ENCODE measurements at regions not wholly inside any gene's neighbourhood (a gene's known extent, or its start where the extent isn't known, plus 50 kb on each side); places are given as distances from the start of the nearest gene placed in this dataset.

- DNase-seq (ENCODE audit: low spot score), result no peak
These were observed 168.6 kb downstream of the TRIM33 start for GRCh38 chr1:114342376-114342775.

GRCh38 chr1:114341856-114342255, 169.1 kb downstream of the TRIM33 start:
- DNase-seq (ENCODE audit: low spot score), result no peak
- no peak for ATAC-seq

More at GRCh38 chr1:114342376-114342775, 168.6 kb downstream of the TRIM33 start:
- ATAC-seq, result no peak

GRCh38 chr1:114341299-114341698, 169.7 kb downstream of the TRIM33 start:
- ATAC-seq (no peak), DNase-seq (ENCODE audit: low spot score) (no peak)

- ATAC-seq, result no peak
- no peak for DNase-seq (ENCODE audit: low spot score)
These were observed 170.1 kb downstream of the TRIM33 start for GRCh38 chr1:114340892-114341291.

DNA sequence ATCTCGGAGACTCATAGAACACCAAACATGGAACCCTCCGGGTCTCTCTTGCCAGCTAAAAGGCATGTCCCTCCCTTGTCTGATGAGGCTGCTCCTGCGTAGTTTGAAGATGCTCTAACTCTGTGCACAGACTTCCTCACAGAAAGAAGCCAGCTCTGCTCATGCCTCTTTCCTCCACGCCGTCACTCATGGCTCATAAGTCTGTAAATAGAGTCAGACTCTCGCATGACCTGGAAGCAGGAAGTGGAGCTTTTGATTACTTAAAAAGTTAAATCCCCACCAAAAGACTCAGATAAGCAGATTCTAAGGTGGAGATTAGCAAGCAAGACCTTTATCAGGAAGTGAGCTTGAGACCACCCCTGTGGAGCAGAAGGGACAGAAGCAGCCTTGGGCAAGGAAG, 171.6 kb downstream of the TRIM33 start:
- DNase-seq (ENCODE audit: low spot score), result no peak
- no peak for ATAC-seq

DNA sequence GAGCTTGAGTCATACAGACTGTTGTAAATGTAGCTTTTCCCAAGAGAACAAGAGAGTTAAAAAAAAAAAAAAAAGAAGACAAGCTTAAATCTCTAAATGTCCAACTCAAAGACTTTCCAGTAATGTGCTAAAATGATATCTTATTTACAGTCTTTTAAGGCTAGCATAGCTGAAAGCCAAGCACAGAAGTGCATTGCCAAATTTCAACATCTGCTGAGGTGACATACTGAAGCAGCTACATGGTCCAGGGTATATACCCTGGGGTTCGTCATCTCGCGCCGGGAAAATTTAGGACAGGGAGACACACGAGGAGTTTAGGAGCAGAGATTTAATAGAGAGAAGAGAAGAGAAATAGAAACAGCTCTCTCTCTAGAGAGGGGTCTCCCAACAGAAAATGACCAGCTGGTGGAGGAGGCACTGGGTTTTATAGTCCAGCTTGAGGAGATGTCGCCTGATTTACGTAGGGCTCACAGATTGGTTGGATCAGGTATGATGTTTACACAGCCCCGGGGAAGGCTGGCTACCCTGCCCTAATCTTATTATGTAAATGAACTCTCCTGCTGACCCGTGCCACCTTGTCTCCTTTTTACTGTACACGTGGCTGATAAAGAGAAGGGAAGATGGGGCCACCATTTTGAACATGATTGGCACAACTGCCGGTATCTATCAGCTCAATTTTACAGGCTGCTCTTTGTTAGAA, 172.7 kb downstream of the TRIM33 start:
- DNase-seq (ENCODE audit: low spot score) (no peak), ATAC-seq (no peak)

- no peak for DNase-seq (ENCODE audit: low spot score)
- no peak for ATAC-seq
These were observed 173.6 kb downstream of the TRIM33 start for GRCh38 chr1:114337417-114337816.

DNA sequence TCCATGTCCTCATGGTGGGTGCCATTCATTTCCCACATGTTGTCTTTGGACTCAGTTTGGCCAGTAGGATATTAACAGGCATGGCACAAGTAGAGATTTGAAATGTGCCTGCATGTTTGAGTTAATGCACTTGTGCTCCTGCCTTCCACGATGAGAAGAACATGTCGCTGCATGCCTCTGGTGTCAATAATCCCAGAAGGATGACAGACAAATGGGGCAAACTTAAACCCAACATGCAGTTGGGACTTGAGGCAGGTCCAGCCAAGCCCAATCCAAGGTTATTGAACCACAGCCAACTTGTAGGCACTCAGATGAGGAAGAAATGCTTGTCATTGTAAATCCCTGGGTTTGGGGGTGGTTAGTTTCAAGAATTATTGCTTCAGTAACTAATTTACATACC, 174.6 kb downstream of the TRIM33 start:
- no peak for DNase-seq (ENCODE audit: low spot score)
- no peak for ATAC-seq

GRCh38 chr1:114335273-114335672, 175.7 kb downstream of the TRIM33 start:
- no peak for DNase-seq (ENCODE audit: low spot score)
- ATAC-seq, result no peak

DNA sequence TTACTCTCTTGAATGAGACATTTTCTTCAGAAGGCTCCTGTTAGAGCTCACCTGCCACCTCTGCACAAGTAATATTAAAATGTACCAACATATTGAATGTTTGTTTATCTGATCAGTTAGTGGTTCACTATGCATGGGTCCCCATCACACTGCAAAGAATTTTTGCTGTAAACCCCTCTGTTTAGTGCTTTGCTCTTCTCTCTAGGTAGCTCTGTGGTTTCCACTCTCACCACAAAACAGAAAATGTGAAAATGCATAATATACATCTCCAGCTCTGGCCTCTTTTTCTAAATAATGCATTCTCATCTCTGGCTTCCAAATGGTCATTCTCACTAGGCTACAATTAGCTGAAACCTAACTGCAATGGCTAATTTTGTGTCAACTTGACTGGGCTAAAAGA, 176.7 kb downstream of the TRIM33 start:
- no peak for ATAC-seq
- DNase-seq (ENCODE audit: low spot score), result no peak

GRCh38 chr1:114333690-114334089, 177.3 kb downstream of the TRIM33 start:
- ATAC-seq (no peak), DNase-seq (ENCODE audit: low spot score) (no peak)

DNA sequence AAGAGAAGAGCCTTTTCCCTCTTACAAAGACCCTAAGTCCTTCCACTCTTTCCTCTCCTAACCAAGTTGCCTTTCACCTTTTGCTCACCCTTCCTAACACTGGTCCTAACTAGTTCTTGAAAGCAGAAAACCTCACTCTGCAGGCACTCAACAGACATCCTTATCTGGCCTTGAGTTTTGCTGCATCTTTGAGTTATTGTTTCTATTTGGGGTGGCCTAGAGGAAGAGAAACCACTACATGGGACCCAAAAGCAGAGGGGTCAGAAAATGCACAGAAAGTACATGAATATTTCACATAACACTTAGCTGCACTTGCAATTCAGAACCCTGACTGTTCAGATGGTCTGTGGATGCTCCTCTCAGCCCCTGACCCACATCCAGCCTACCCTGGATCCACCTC, 178.3 kb upstream of the SYT6 start:
- no peak for DNase-seq (ENCODE audit: low spot score)

GRCh38 chr1:114330451-114330983, 176.8 kb upstream of the SYT6 start:
- no peak for ATAC-seq

More for the DNA sequence above, 178.3 kb upstream of the SYT6 start:
- ATAC-seq, result no peak

DNA sequence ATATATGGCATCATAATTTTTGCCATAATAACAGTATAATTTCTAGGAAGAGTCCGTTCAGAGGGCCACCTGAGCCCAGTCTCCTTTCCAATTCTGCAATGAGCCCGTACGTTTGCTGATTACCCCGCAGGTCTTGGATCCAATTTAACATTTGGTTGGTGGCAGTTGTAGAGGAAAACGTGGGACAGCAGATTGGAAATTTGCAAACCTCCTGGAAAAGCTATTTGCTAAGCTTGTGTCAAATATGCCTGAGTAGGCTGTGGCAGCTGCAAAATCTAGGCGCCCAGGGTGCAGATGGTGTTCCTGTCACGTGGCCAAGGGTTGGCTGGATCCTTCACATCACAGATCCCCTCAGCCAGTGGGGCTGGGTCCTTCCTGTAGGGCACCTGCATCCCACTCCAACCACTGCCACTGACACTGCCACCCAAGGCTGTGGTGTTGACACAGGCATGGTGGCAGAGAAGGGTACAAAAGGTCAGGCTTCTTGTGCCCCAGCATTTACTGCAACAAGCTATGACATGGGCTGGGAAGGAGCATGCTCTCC, 174.8 kb upstream of the SYT6 start:
- ATAC-seq (no peak), DNase-seq (ENCODE audit: low spot score) (no peak)

More at GRCh38 chr1:114330451-114330983, 176.8 kb upstream of the SYT6 start:
- no peak for DNase-seq (ENCODE audit: low spot score)

DNA sequence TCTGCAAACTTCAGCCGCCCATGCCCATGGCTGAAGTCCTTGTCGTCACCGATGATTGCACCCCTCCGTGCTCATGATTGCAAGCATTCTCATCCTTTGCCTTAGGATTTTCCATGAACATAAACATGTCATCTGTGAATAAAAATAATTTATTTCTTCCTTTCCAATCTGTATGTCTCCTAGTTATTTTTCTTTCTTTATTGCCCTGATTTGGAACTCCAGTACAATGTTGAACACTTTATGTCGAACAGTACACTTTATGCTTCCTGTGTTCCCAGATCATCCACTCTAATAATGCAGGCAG, 170.9 kb upstream of the SYT6 start:
- no peak for ATAC-seq
- DNase-seq (ENCODE audit: low spot score), result no peak

DNA sequence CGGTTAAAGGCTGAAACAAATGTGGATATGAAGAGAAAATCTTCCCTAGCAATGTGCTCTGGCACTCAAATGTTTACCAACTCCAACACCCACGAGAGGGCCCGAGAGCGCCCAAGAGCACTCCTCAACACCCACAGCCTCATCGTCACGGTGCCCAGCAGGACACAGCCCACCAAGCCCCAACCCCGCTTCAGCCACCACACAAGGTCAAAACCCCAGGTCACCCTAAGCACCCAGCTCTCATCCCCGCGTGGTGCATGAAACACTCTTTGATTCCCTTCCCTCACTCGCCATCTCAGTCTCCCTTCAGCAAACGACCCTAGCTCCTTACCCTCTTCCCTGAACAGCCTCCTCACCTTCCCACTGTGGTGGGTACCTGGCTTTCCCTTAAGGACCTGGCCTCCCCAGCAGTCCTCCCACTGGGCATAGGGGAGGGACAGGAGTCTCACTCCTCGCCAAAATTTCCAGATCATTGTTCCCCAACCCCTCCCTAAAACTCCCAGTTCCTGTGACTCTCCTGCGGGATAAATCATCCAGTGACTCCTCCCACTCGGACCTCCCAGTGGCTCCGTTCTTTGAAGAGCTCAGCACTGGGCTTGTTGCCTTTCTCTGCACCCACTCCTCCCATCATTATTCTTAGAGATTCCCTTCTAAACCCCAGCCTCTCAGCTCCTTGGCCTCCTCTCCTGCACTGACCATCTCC, 170.4 kb upstream of the SYT6 start:
- ATAC-seq (no peak), DNase-seq (ENCODE audit: low spot score) (no peak)

- no peak for ATAC-seq
These were observed 169.1 kb upstream of the SYT6 start for GRCh38 chr1:114322734-114323133.

GRCh38 chr1:114322207-114322606, 168.5 kb upstream of the SYT6 start:
- DNase-seq (ENCODE audit: low spot score), result no peak
- no peak for ATAC-seq

More at GRCh38 chr1:114322734-114323133, 169.1 kb upstream of the SYT6 start:
- DNase-seq (ENCODE audit: low spot score), result no peak

DNA sequence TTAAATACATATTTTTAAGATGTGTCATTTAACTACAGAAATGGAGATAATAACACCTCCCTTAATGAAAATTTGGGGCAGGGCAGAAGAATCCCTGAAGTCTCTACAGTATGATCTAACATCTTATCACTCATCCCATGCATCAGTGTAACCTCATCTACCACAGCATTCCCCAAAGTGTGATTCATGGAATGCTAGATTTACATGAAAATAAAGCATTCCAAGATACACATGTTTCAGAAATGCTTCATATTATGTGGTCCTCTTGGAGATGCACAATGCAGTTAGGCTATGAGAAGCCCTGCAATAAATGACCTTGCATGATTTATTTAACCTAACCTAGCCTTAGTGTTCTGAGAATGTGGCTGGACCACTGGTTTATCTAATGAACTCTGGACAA, 166.9 kb upstream of the SYT6 start:
- DNase-seq (ENCODE audit: low spot score) (no peak), ATAC-seq (no peak)

GRCh38 chr1:114319418-114319817, 165.7 kb upstream of the SYT6 start:
- DNase-seq (ENCODE audit: low spot score) (no peak), ATAC-seq (no peak)

GRCh38 chr1:114318961-114319360, 165.3 kb upstream of the SYT6 start:
- ATAC-seq, result no peak
- DNase-seq (ENCODE audit: low spot score), result no peak

DNA sequence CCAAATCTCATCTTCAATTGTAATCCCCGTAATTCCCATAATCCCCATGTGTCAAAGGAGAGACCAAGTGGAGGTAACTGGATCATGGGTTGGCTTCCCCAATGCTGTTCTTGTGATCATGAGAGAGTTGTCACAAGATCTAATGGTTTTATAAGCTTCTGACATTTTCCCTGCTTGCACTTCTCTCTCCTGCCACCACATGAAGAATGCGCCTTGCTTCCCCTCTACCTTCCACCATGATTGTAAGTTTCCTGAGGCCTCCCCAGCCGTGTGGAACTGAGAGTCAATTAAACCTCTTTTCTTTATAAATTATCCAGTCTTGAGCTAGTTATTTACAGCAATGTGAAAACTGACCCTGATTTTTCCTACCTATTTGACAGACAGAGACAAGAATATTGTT, 162.5 kb upstream of the SYT6 start:
- ATAC-seq (no peak), DNase-seq (ENCODE audit: low spot score) (no peak)

Data from left lobe of liver (tissue), 2 donors.